Stimulated activated CD8-positive, alpha-beta memory T cell treated with anti-CD3 and anti-CD28 coated beads, Interleukin-7, amount 100 ng/mL, for 48 hours (primary cell): ENCODE measurements at regions not wholly inside any gene's neighbourhood (a gene's known extent, or its start where the extent isn't known, plus 50 kb on each side); places are given as distances from the start of the nearest gene placed in this dataset.
"Not testable (repeated sequence)": the region's sequence is repeated elsewhere in the genome, so short reads cannot be mapped to it uniquely, and the experiment has no call there.

Source experiments
- DNase-seq, 2 donors: peaks; one replicate each; pipeline ENCODE4 v3.0.0-alpha.2; 2020; ENCODE audit warnings: low read depth in 1 of 2; ENCODE audit errors: extremely low read depth in 1 of 2

DNA sequence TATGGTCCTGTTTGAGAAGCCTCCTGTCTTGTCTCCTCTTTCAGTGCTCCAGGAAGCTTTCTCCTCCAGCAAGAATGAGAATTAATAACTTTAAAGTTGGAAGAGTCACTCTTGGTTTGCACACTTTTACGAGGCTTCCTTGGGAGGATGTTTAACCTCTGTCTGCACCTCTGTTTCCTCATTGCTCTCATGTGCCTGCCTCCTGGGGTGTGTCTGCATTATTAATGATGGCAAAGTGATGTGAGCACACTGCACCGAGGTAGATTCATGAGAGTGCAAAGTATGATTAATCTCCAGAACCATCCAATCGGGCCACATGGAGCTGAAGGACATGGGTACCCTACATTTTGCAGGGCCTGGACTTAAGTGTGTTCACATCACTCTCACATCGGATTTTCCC is 73.5 kb upstream of the TENM4 start:
- DNase-seq: no peak

DNA sequence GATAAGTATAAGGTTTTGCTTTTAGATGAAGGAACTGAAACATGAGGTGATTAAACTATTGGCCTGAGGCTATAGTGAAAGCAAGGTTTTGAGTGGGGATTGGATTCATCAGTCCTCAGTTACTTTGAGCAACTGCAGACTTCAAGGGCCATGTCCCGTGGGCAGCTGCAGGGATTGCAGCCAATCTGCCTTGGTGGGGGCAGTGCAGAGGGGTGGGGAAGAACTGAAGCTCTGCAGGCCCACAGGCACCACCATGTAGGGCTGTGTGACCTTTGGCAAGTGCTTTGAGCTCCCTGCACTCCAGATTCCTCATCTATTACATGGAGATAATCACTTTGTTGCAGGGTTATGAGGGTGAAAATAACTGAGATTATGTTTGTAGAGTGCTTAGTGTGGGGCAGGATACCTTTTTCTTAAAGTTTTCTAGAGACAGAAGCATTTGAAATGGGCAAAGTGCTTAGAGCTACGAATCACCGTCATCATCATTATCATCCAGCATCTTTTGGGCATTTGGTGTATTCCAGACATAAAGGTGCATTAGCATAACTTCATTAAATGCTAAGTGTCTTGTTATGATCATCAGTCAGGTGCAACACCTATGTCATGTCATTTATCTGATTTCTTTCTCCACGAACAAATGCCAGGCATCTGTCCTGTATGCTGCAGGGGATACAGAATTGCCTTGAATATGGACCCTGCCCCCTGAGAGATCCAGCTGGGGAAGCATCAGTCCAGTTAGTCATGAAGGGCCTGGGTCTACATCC is 72.1 kb upstream of the TENM4 start:
- DNase-seq: no peak

DNA sequence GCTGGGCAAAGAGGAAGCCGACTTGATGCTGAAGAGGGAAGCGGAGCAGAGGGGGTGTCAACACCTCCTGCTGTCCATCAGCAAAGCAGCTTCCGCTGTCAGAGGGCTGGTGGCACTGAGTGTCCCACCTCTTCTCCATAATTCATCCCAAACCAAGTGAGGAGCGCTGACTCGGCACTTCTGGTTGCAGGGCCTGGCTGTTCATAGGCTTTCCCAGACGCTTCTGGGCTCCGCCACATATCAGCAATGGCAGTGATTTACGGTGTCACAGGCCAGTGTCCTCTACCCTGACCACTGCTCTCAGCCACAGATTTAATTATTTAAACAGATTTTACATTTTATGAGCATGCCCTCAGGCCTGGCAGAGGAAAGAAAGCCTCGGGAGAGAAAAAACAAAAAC is 70.1 kb upstream of the TENM4 start:
- DNase-seq: no peak

DNA sequence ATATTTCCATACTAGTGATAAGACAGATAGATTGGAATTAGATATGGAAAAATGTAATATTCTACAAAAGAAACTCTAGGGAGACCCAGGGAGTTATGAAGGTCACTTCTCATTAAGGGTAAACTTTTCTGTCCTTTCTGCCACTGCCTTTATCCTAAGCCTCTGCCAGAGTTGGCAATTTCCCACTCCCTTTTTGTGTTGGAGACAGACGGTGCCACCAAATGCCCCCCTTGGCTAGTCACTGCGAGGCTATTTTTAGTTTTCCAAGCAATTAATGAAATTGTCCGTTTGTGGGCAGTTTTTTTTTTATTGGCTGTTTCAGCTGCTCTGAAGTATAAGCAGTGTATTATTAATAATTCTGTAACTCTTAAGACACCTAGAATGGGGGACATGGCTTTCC is 67.6 kb upstream of the TENM4 start:
- no peak for DNase-seq

DNA sequence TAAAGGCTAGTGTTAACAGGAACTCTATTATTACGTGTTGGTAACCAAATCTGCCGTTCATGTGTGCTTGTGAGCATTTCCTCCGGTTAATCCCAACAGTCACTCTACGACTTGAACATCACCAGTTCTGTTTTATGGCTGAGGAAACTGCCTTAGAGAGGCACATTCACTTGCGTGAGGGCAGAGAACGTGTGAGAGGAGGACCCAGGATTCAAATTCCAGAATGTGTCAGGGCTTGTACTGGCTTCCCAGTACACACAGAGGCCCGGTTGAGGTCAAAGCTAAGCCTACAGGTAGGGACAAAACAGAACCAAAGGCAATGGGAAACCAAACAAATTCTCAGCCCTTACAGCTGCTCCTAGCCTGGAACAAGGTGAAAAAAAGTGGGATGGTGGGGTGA is 66.9 kb upstream of the TENM4 start:
- no peak for DNase-seq

DNA sequence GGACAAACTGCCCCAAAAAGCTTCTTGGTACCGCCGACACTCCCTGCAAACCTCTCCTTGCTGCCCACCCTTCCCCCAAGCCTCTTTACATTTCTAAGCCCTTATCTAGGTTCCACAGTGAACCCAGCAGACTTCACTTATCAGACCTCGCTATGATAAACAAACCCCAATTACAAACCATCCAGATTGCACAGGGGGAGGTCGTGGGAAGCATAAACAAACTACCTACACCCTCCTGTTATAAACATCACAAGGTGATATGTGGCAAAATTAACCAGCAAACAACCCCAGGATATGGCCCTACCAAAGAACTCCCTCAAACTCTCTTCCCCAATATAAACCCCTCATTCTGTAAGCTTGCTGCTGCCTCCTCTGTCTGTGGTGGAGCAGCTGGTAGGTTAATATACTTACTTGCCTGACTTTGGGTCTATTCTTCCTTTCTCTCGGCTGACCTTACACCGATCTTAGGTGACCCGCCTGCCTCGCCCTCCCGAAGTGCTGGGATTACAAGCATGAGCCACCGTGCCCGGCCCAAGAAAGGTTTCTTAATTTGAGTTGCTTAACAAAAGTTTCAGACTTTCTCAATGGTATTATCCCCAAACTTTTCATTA is 66.0 kb upstream of the TENM4 start:
- no peak for DNase-seq

DNA sequence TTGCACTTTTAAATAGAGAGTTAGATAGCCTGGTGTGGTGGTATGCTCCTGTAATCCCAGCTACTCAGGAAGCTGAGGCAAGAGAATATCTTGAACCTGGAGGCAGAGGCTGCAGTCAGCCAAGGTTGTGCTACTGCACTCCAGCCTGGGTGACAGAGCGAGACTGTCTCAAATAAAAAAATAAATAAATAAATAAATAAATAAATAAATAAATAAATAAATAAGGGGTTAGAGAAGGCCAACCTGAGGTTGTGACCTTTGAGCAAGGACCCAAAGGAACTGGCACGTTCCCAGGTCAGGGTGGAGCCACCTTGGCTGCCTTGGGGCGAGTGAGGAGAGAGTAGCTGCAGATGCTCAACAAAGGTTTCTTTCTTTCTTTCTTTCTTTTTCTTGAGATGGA is 65.3 kb upstream of the TENM4 start:
- DNase-seq: no peak

DNA sequence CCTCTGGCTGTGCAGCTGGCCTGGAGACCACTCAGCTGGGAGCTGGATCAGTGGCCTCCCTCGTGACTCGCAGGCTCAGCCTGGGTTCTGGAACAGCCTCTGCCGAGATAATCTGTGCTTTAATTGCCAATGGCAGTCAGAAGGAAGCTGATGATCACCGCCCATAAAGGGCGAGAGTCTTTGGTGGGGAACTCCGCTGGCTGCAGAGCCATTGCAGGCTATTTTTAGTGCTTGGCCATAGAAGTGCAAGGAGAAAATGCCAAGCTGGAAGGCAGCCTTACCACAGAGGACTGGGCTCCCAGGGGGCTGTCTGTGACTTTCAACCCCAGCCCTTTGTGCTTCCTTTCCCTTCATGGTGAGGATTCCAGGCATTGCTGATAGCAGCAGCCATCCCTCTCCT is 62.2 kb upstream of the TENM4 start:
- DNase-seq: no peak

DNA sequence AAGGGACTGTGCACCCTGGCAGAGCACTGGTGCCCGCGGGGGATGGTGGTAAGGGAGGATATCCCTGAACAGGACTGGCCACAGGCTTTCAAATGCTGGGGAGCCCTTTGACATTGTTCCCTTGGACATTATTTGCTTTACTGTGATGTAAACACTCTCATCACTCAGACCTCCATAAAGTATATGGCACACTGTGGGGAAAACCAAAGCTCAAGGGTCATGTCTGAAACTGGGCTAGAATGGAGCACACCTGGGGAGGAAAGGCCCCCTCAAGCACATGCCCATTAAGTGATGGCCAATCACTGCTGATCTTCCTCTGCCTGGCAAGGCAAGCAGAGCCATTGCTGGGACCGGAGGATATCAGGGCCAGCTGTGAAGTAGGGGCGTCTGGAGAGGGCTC is 60.9 kb upstream of the TENM4 start:
- no peak for DNase-seq

DNA sequence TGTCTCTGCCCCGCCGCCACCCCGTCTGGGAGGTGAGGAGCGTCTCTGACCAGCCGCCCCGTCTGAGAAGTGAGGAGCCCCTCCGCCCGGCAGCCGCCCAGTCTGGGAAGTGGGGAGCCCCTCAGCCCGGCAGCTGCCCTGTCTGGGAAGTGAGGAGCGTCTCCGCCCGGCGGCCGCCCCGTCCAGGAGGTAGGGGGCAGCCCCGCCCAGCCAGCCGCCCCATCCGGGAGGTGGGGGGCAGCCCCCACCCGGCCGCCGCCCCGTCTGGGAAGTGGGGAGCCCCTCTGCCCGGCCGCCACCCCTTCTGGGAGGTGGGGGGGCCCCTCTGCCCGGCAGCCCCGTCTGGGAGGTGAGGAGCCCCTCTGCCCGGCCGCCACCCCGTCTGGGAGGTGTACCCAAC is 59.1 kb upstream of the TENM4 start:
- not testable (repeated sequence) for DNase-seq

DNA sequence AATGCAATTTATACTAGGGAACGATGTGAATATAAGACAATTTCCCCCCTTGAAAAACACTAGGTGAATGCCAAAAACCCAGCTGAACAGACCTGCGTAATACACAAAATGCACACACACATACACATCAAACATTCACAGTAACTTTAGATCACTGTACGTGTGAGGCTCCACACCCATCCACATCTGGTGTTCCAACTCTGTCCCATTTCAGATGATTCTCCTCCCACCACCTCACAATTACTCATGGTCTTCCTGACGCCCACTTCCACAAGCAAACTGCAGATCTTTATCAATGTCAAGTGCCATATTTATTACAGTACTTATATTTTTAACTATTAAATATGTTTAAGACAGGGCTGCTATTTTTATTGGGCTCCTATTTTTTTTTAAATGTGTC is 57.8 kb upstream of the TENM4 start:
- no peak for DNase-seq

DNA sequence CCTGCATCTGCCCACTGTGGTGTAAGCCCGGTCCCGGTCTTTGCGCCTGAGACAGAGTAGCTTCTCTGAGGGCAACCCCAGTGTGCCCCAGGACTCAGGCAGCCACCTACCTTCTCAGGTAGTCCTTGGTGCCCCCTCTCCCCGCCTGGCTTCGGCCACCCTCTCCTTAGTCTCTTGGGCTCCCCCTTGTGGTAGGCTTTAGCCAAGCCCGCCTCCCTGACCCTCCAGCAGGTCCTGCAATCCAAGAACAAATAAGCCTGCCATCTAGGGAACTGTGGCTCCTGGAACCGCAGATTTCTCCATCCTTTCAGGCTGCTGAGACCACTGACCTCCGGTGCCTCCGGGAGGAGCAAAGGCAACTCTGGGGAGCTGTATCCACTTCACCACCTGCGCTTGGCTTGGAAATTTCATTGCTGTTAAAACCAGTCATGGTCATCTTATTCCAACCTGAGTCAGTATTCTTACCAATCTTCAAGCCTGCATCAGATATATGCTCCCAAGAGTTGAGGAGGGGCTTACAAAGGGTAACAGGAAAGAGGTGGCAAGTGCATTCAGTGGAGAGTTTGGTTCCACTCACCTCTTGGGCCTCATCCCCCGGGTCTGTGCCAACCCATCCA is 52.8 kb upstream of the TENM4 start:
- peak; percentile 7 to 12 for DNase-seq

DNA sequence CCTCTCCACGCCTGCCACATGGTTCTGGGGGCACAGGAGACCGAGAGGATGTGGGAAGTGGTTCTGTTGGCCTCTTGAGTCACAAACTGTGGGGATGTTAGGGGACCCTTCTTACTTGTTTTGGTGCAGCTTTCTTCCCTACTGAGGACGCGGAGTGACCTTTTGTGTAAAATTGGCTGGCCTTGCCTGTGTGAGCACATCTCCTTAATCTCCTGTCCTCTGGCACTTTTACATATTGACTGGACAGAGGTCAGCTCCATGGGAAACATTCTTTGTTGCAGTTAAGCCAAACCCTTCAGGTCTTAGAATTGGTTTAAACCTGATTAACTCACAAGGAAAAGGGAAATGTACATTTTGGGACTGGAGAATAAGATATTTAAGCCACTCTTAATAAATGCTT is 51.2 kb upstream of the TENM4 start:
- no peak for DNase-seq
